ENCODE measurements at regions not wholly inside any gene's neighbourhood (a gene's known extent, or its start where the extent isn't known, plus 50 kb on each side); places are given as distances from the start of the nearest gene placed in this dataset.

DNA sequence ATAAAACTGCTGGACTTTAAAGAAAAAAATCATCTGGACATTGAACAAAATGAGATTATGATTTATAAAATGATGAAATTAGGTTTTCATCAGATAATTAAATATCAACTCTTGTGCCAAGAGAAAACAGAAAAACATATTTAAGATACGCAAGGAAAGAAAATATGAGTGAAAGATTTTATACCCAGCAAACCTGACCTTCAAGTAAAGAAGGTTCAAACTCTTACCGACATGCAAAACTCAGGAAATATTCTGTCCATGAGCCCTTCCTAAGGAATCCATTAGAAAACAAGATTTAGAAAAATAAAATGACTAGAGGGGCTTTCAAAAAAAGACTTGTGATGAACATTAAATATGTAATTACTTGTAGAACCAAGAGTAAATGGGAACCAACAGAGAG is 257.2 kb upstream of the ARID1B start:
- DNase-seq (ENCODE audit: low spot score) = no peak

DNA sequence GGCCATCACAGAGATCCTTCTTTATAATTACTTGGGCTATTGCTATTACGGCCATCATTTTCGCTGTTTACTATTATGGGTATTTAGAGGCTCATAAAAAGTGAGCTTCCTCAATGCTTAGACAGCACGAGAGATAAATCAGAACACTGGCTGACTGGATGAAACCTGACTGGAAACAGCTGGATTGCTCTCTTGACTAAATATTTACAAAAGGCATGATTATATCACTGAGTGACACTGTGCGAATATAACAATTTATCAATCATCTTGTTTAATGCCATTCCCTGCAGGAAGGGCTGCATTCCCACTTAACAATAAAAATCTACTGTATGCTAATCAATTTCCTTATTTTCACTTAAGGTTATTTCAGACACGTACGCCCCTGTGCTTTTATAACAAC is 260.1 kb upstream of the ARID1B start:
- no peak for DNase-seq (ENCODE audit: low spot score)

DNA sequence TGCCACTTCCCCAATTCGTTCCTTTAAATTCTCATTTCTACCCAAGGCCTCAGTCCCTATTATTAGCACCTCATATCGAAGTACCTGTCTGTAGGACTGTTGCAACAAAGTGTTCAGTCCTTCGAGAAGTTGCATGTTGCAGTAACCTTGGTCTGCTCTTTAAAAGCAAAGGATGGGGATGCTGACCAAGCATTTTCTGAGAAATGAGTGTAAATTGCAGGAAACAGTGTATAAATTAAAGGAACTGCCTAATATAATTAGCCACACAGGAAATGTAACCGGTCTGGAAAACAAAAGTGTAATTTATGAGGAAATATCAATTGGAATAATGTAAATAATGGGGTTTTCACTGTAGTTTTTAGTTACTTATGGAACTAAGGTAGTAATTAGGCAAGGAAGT is 261.9 kb upstream of the ARID1B start:
- DNase-seq (ENCODE audit: low spot score) = no peak

- no peak for DNase-seq (ENCODE audit: low spot score)
Observed at GRCh38 chr6:156513504-156513903, 263.7 kb upstream of the ARID1B start.

DNA sequence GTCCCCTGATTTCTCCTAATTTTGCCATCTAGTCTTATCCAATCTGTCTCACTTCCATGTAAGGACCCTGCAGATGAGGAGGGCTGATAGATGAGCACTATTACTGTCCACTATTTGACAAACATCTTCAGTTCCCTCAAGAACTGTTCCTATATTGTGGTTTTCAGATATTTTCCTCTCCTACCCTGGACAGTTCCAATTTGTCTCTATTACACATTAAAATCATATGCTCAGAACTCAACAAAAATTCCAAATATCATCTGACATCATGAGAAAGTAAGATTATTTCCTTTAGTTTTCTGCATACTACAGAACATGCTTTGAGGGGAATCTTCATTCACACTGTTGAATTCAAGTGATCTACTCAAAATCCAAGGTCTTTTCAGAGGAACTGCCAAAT is 265.6 kb upstream of the ARID1B start:
- DNase-seq (ENCODE audit: low spot score) = no peak

GRCh38 chr6:156511051-156511450 is 266.1 kb upstream of the ARID1B start:
- DNase-seq (ENCODE audit: low spot score) = no peak

GRCh38 chr6:156510242-156510641 is 266.9 kb upstream of the ARID1B start:
- DNase-seq (ENCODE audit: low spot score) = no peak

DNA sequence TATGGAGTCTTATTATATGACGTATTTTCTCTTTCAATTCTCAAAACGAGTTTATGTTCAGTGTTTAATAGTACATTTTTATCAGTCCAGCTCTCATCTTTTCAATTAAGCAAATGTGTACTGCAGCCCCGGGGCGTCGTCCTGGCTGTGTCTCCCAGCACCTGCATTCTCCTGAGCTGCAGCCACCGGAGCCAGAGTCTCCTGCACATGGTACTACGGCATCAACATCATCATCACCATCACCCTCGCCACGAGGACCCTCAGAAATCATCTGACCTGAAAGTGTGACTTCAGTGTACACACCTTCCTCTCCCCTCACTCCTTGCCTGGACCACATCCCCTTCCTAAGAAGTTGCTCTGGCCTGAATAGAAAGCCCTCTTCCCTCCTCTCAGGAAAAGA is 267.7 kb upstream of the ARID1B start:
- no peak for DNase-seq (ENCODE audit: low spot score)

- no peak for DNase-seq (ENCODE audit: low spot score)
Observed at GRCh38 chr6:156508923-156509322, 268.3 kb upstream of the ARID1B start.

GRCh38 chr6:156508126-156508525 is 269.1 kb upstream of the ARID1B start:
- no peak for DNase-seq (ENCODE audit: low spot score)

DNA sequence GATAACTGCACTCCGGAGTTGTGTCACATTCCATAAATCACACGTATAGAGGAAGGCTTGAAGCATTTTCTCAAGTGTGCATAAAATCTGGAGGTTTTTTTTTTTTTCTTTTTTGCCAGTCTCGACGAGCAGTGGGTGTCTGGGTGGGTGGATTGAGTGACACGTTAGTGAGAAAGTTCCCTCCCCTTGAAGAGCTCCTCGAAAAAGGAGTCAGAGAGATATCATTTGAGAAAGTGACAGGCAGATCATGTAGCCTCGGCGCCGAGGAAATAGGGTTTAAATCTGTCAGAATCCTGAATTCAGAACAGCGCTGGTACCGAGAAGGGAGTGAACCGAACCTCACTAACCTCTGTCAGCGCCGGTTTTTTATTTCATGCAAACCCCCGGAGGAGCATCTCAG is 269.5 kb upstream of the ARID1B start:
- no peak for DNase-seq (ENCODE audit: low spot score)

GRCh38 chr6:156507106-156507505 is 270.1 kb upstream of the ARID1B start:
- DNase-seq (ENCODE audit: low spot score) = no peak

DNA sequence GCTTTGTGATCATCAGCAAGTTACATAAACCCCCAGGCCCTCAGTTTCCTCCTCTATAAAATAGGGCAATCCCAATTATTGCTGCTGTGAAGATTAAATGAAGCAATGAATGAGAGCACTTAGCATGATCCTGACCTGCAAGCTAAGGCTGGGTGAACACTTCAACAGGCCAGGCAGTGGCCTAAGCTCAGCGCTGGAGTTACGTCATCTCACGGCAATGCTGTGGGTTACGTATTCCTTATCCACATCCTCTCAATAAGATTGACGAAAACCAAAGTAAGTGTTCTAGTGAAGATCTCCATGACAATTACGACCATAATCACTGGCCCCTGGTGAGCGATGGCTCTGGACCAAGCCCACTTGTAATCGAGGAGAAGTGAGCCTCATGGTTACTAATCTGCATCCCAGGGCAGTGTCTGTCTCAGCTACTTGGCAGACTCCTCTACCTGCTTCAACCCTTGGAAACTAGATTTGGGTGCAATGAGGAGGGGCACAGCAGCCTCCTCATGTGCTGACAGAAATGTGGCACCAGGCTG is 274.1 kb upstream of the ARID1B start:
- no peak for DNase-seq (ENCODE audit: low spot score)

DNA sequence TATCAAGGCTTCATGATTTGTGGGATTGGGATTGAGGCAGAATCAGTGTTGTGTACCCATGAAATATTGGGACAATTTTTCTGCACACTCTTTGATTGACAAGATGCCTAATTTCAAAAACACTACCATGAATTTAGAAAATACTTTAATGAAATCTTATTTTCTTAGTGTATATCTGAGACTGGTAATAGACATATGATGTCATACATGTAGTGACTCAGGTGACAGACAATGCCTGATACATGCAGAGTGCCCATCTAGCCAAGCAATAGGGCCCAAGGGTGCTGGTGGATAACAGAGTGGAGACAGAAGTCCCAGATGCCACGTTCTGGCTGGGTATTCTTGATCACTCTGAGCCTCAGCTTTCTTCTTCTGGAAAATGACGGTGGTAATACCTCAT is 279.6 kb upstream of the ARID1B start:
- no peak for DNase-seq (ENCODE audit: low spot score)

DNA sequence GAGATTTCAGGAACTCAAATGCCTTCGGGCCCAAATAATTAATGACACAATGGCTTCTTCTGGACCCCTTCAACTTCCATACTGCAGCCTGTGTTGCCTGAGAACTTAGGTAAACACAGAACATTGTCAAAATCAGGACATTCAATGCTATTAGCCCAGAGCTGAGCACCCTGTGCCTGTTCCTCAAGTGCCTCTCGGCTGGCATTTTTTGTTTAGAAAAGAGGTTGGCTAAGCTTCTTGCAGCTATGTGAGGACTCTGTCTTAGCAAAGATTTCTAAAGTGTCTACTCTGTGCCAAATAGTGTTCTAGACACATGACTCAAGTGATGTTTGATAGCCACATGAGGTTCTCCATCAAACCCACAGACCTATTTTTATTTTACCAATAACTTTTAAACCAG is 289.3 kb upstream of the ARID1B start:
- no peak for DNase-seq (ENCODE audit: low spot score)

DNA sequence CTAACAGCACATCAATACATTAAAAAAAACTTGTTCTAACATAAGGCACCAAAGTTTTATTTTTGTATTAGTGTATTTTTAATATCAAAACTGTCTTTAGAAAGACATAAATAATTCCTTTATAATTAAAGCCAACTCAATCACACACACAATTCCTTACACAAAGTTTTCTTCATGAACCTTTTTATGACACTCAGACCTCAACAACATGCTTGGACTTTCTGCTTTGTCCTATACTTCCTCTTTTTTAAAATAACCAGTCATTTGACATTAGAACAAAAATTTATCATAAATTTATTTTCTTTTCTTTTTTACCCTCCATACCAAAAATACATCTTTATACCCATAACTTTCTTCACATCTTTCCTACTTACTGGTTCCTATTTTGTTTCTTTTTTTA is 292.0 kb upstream of the ARID1B start:
- no peak for DNase-seq (ENCODE audit: low spot score)

GRCh38 chr6:156474507-156475120 is 302.6 kb upstream of the ARID1B start:
- DNase-seq (ENCODE audit: low spot score) = no peak

DNA sequence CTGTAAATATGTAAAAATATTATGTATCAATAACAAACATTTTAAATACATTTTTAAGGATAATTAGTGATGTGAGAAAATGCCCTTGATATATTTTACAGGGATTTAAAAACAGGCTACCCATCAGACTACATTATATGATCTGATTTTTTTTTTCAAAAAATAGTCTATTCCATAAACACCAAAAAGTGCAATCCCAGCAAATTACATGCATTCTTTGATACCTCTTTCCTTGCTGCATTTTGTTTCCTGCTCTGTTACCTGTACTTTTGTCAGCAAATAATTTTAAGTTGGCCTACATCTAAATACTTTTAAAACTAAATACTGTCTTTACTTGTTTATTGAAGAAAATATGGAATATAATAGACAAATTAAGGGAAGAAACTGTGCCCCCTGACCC is 306.2 kb upstream of the ARID1B start:
- DNase-seq (ENCODE audit: low spot score) = no peak

- no peak for DNase-seq (ENCODE audit: low spot score)
Observed at GRCh38 chr6:156464100-156464878, 312.9 kb upstream of the ARID1B start.

- DNase-seq (ENCODE audit: low spot score) = no peak
Observed at GRCh38 chr6:156461647-156462046, 315.5 kb upstream of the ARID1B start.

DNA sequence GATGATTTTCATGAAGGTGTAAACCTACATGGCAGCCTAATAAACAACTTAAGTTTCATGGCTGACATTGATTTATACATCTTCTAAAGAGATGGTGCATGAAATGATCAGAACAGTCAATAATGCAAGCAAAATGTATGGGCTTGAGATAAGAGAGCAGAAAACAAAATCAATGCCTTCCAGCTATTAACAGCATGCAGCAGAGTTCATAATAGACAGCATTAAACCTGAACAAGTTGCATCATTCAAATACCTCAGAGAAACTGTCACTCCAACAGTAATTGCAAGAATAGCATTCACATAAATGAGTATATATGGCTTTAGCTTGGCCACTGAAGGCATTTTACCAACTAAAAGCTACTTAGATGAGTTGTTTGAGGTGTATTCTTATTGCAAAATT is 319.6 kb upstream of the ARID1B start:
- no peak for DNase-seq (ENCODE audit: low spot score)

- no peak for DNase-seq (ENCODE audit: low spot score)
Observed at GRCh38 chr6:156455847-156456246, 321.3 kb upstream of the ARID1B start.

DNA sequence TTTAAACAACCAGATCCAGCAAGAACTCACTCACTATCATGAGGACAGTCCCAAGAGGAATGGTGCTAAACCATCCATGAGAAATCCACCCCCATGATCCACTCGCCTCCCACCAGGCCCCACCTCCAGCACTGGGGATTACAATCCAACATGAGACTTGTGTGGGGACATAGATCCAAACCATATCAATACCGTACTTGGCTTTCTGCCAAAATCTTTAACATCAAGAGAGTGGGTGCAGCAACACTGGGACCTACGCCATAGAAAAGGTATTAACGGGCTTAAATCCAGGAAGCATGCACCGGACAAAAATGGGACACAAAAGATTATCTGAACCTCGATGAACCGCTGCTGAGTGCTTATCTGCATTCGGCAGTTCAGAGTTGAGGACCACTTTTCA is 322.3 kb upstream of the ARID1B start:
- no peak for DNase-seq (ENCODE audit: low spot score)

GRCh38 chr6:156451726-156452125 is 325.5 kb upstream of the ARID1B start:
- DNase-seq (ENCODE audit: low spot score) = no peak

Measured in COLO829 (cell line).